Left lung (tissue), 4 donors: ENCODE measurements at regions not wholly inside any gene's neighbourhood (a gene's known extent, or its start where the extent isn't known, plus 50 kb on each side); places are given as distances from the start of the nearest gene placed in this dataset.
A peak's percentile ranks its signal among the peaks of the same experiment; 100 is the strongest.

Experiments
- ATAC-seq: fragments of 200-7000 bp; cut with Tn5 transposase; one replicate; pipeline ENCODE4 v1.9.1; 2020; ENCODE audit warnings: moderate library complexity
- DNase-seq, 4 donors: peaks; one replicate each; pipeline ENCODE4 v3.0.0-alpha.2; 2013 to 2020
- H3K27ac ChIP-seq, 2 donors: fragments of 200-600 bp; sonication (generic) in 1 of 2; one replicate each; pipeline versions ENCODE4 v1.5.0 to v1.8.0; 2020 to 2021
- H3K27me3 ChIP-seq, 2 donors: fragments of 200-600 bp; sonication (generic) in 1 of 2; one replicate each; pipeline versions ENCODE4 v1.5.0 to v1.8.0; 2020 to 2021
- H3K36me3 ChIP-seq, 2 donors: fragments of 200-600 bp; sonication (generic) in 1 of 2; one replicate each; pipeline versions ENCODE4 v1.5.0 to v1.8.0; 2020 to 2021
- H3K4me1 ChIP-seq, 2 donors: fragments of 200-600 bp; one replicate each; pipeline ENCODE4 v1.8.0; 2021
- H3K4me3 ChIP-seq, 2 donors: fragments of 200-600 bp; sonication (generic) in 1 of 2; one replicate each; pipeline versions ENCODE4 v1.5.0 to v1.8.0; 2020 to 2021; ENCODE audit warnings: mild to moderate bottlenecking in 1 of 2
- H3K9me3 ChIP-seq, 2 donors: fragments of 200-600 bp; sonication (generic) in 1 of 2; one replicate each; pipeline versions ENCODE4 v1.5.0 to v1.8.0; 2020 to 2021
- intact Hi-C, 2 donors: fragments of 100-400 bp; cut with DNase I; formaldehyde crosslinking; loops; one replicate each; pipeline versions ENCODE4 v1.11.2 to v1.14.2; 2022
- TF ChIP-seq, protein P1 (sequence below), 2 donors: fragments of 200-600 bp; sonication (generic) in 1 of 2; IDR thresholded peaks; one replicate each; pipeline versions ENCODE4 v1.5.0 to v1.8.0; 2021; ENCODE audit warnings: antibody characterized with exemption in 2 of 2
- donor health status: DM: no; HTN: yes; CAD: no.
- donor health status: DM: no; HTN: no; CAD: no.

DNA sequence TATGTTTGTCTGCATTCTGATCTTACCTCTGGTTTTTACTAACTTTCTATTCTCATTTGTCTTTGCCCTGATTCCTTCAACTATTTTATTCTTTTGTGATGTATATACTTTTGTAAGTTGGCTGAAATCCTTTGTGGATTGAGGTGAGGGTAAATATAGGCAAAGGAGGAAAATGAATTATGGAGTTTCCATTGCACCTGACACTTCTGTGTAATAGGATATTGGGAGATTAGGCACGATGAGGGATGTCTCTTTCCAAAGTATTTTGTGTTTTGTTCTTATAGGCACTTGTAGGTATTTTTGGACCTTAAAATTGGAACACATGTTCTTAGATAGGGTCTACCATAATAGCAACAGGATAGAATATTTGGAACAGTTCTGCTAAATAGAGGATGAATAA, 76.4 kb downstream of the HRH4 start:
- intact Hi-C loops: no loop called here
- no peak for DNase-seq
- TF ChIP-seq, protein P1, sequence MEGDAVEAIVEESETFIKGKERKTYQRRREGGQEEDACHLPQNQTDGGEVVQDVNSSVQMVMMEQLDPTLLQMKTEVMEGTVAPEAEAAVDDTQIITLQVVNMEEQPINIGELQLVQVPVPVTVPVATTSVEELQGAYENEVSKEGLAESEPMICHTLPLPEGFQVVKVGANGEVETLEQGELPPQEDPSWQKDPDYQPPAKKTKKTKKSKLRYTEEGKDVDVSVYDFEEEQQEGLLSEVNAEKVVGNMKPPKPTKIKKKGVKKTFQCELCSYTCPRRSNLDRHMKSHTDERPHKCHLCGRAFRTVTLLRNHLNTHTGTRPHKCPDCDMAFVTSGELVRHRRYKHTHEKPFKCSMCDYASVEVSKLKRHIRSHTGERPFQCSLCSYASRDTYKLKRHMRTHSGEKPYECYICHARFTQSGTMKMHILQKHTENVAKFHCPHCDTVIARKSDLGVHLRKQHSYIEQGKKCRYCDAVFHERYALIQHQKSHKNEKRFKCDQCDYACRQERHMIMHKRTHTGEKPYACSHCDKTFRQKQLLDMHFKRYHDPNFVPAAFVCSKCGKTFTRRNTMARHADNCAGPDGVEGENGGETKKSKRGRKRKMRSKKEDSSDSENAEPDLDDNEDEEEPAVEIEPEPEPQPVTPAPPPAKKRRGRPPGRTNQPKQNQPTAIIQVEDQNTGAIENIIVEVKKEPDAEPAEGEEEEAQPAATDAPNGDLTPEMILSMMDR (IDR thresholded peaks at IDR 0.05): no peak

DNA sequence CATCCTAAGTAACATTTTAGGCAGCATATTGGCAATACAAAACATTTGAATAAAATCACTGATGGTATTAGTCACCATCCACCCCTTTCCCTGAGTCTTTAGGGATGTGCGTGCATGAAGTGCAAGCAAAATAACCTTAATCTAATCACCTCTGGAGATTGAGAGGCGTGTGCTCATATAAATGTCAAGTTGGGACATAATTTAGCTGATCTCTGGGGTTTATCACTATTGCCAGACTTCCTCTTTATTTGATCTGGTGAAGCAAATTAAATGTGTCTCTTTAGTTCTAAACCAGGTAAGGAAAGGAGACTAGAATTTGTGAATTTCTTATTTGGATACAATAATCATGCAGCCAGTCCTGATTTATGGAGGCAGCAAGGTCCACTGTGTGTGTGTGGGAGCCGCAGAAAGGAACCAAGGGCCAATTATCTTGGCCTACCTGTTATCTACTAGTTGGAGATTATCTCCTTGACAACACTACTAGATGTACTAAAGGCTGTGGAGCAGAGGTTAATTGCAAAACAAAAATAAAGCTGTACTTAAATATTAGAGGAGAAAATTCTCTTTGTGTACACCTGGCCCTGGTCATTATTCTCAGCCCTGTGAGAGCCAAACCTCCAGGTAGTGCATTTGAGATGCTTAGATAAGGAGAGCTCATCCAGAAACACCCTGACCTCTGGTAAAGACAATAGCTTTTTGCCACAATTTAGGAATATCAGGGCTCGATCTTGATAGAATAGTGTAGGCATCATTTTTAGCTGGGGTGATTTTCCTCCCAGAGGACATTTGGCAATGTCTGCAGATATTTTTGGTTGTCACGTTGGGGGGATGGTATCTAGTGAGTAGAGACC, 78.2 kb downstream of the HRH4 start:
- intact Hi-C loops: no loop called here
- DNase-seq: no peak
- Histone ChIP-seq H3K27ac (no peak overlapping the region), H3K4me1 (no peaks in the 10 kb centered on the region), H3K9me3 (no peaks in the 10 kb centered on the region), H3K4me3 (no peak overlapping the region), H3K27me3 (peaks cover 0 to 2% of the 10 kb centered on the region in 2 donors), H3K36me3 (no peaks in the 10 kb centered on the region)
- TF ChIP-seq, protein P1 (IDR thresholded peaks at IDR 0.05): no peak
- no peak for ATAC-seq

More for the DNA sequence above, 76.4 kb downstream of the HRH4 start:
- ATAC-seq: no peak
- Histone ChIP-seq H3K4me3 (no peak overlapping the region), H3K4me1 (no peaks in the 10 kb centered on the region), H3K27me3 (peaks cover 0 to 7% of the 10 kb centered on the region in 2 donors), H3K36me3 (no peaks in the 10 kb centered on the region), H3K9me3 (no peaks in the 10 kb centered on the region), H3K27ac (no peak overlapping the region)

DNA sequence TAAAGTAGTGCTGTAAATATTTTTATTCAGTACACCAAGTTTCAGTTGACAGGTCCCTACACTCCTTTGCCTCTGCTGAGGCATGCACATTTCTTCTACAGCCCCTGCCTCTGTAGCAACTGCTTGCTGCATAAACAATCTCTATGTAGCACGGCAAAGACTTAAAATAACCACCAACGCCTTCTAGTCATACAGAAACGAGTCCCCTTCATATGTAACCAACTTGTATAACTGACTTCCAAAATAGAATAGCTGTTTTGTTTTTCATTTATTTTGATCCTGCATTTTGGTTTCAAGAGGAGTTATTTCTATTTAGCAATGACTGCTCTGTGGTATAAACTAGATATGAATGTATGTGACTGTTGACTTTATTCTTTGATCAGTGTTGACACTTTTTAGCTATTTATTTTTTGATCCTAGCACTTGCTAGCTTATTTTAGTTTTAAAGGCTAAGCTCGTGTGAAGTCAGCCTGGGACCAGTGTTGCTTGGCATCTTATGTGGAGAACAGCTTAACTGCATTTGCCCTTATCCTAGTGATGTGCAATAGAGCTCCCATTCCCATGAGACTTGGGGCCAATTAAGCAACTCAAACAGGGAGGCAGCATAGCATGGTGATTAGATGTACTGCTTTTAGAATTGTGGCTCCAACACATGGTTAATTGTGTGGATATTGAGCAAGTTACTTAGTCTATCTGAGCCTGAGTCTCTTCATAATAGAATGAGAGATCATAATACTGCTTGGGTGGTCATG, 79.6 kb downstream of the HRH4 start:
- TF ChIP-seq, protein P1 (IDR thresholded peaks at IDR 0.05): no peak
- no peaks in the 10 kb centered on the region for H3K27me3 ChIP-seq
- no peaks in the 10 kb centered on the region for H3K36me3 ChIP-seq
- intact Hi-C loops: no loop called here
- DNase-seq (peak in 1 of 4 donors; percentile 10), ATAC-seq (no peak)
- no peak overlapping the region for H3K27ac ChIP-seq
- no peak overlapping the region for H3K4me3 ChIP-seq
- H3K4me1 ChIP-seq: no peaks in the 10 kb centered on the region
- no peaks in the 10 kb centered on the region for H3K9me3 ChIP-seq

DNA sequence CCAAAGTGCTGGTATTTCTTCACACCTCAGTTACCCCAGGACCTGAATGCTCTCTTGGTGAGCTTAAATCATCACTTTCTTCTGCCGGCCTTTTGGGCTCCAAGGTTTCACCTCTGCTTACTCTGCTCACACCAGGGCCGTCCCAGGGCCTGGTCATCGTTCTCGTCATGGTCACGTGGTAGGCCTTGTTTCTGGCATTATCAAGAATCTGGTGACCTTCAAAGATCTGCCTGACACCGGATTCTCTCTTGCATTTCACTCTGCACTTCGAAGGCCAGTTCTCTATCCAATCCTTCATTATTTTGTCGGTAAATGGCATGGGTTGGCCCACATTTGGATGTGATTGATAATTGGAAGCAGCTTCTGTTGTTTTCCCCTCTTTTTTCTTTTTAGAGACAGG, 80.5 kb downstream of the HRH4 start:
- DNase-seq (no peak), ATAC-seq (no peak)
- Histone ChIP-seq H3K4me3 (no peak overlapping the region), H3K9me3 (no peaks in the 10 kb centered on the region), H3K27ac (no peak overlapping the region), H3K36me3 (no peaks in the 10 kb centered on the region), H3K27me3 (no peaks in the 10 kb centered on the region), H3K4me1 (no peaks in the 10 kb centered on the region)
- intact Hi-C loops: no loop called here
- TF ChIP-seq, protein P1 (IDR thresholded peaks at IDR 0.05): no peak

DNA sequence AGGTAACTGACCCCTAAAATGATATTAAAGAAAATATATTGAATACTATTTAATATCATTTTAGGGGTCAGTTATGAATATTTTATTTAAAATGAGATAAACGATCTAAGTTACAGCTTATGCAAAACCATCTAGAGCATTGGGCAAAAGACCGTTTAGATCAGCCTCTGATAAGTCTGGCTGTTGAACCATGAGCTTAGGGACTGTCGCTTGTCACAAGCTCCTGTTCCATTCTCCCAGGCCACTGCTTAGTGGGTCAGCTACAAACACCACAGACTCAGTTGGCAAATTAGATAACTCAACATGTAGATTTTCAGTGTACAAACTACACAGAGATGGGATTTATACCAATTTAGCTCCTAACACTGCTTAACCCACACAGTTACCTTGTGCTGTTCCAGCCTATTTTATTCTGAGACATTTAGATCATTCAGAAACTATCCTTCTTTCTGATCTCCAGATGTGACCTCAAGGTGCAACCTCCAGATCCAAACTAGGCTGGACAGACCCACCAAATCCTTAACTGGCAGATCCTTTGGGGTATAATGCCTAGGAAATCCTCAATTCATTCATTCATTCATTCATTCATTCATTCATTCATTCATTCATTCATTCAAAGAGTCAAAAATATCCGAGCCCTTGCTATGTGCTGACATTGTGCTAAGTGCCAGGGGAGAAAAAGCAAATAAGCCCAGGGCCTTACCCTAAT, 82.8 kb downstream of the HRH4 start:
- no peak overlapping the region for H3K4me3 ChIP-seq
- DNase-seq (no peak), ATAC-seq (no peak)
- no peaks in the 10 kb centered on the region for H3K4me1 ChIP-seq
- H3K36me3 ChIP-seq: no peaks in the 10 kb centered on the region
- H3K27me3 ChIP-seq: no peaks in the 10 kb centered on the region
- no peaks in the 10 kb centered on the region for H3K9me3 ChIP-seq
- no peak overlapping the region for H3K27ac ChIP-seq
- TF ChIP-seq, protein P1 (IDR thresholded peaks at IDR 0.05): no peak
- intact Hi-C loops: no loop called here
